HG03520 (cell line): ENCODE measurements at regions not wholly inside any gene's neighbourhood (a gene's known extent, or its start where the extent isn't known, plus 50 kb on each side); places are given as distances from the start of the nearest gene placed in this dataset.

Experiments used
- ATAC-seq: cut with Tn5 transposase; IDR thresholded peaks from one replicate; pipeline ENCODE4 v1.9.1; 2021; ENCODE audit warnings: mild to moderate bottlenecking, moderate library complexity; ENCODE audit not compliant: unreplicated experiment

DNA sequence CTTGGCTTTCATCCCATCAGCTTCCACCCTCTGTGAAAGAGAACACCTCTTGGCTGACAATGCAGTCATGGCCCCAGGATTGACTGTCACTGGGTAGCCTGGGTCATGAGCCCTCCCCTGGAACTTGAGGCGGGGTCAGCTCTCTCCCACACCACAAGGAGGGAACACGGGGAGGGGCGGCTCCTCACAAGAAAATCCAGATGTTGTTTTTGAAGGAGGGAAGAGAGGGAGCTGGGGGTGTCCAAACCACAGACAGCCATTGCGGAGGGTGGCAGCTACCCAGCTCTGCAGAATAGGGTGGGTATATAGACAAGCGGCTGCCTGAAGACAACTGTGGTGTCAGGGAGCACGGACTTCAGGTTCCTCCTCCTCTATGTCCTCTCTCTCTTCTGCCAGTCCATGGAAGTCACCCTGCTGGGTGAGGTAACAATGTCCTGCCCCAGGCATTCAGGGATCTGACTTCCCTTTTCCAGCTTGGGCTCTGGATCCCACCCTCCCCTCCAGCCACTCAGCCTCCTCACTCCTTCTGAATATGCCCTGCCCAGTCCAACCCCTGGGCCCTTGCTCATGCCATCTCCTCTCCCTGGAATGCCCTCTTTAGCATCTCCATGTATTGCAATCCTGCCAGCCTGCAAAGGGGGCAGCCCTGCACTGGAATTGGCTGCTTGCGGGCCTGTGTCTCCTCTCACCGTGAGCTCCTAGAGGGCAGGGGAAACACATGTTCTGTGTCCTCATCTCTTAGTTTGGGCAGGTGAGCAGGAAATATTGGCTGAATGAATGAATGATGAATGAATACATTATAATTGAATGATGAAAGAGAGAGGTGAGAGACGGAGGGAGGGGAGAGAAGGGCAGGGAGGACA is 60.9 kb upstream of the RUNX3 start:
- ATAC-seq, result no peak

DNA sequence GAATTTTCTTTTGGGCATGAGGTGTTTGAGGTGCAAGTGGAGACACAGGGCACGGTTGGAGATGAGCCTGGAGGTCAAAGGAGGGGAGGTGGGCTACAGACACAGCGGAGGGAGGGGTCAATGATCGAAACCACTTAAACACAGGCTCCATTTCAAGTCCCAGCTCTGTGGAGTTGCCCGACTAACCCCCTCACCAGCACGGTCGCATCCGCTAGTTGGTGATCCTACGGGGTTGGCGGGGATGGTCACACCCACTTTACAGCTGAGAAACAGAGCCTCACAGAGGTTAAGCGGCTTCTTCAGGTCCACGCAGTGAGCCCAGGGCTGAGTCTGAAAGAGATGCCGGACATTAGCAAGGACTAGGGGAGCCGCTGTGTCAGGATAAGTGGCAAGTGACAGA is 60.1 kb upstream of the RUNX3 start:
- ATAC-seq, result no peak

DNA sequence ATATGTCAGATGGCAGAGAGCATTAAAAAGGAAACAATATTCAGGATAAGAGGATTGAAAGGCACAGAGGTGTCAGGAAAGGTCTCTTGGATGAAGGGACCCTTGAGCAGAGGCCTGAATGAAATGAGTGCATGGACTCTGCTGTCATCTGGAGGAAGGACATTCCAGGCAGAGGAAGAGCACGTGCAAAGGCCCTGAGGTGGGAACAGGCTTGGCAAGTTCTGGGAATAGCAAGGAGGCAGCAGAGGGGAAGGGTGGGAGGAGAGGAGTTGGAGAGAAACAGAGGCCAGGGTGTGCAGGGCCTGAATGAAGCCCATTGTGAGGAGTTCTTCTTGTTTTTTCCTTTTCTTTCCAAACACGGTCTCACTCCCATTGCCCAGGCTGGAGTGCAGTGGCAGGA is 59.0 kb upstream of the RUNX3 start:
- ATAC-seq, result no peak

DNA sequence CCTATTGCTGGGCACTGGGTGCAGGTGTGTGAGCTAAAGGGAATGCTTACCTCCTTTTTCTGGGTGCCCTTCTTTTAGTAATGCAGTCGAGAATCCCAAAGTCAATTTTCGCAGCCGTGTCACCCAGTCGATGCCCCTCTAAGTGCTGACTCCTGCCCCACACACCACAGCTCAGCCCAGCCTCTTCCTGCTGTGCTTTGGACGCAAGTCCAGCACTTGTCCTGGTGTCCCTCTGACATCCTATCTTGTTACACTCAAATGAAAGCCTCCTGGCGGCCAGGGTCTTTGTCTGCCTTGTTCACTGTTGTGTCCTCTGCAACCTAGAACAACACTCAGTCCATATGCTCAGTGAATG is 58.5 kb upstream of the RUNX3 start:
- ATAC-seq, result no peak

DNA sequence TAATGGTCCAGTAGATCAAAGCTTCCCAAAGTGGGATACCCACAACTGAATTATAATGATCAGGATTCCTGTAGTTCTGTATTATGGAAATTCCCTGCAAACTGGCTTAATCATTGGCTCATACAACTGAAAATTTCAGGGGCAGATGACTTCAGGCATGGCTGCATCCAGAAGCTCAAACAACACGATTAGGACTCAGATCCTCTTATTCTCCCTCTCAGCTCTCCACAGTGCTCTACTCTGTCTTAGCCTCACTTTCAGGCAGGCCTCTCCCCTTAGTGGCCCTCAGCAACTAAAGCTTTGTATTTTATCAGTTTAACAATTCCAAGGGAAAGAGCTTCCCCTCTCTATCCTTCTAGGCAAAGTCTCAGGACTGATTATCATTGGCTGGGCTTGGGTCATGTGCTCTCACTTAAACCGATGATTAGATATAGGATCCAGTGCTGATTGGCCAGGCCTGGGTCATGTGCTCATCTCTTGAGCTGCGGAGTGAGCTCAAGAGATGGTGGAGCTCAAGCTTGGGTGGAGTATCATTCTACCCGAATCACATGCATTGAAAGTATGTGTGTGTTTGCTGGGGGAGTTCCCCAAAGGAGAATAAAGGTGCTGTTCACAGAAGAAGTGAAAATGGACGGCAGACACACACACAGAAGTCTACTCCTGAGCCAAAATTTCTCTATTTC is 57.9 kb upstream of the RUNX3 start:
- no peak for ATAC-seq

DNA sequence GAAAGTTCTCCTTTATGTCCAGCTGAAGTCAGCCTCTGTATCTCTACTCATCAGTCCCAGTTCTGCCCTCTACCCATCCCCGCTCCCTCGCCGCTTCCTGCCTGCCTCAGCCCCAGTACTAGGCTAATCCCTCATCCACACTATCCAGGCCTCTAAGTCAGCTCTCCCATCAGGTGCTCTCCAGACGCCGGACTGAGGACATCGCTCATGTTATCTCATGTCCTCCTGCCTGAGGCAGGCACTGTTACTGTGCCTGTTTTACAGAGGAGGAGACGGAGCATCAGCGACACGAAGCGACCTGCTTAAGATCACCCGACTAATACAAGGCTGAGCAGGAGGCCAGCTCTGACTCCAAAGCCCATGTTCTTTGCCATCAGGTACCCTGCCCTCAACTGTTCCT is 57.3 kb upstream of the RUNX3 start:
- ATAC-seq, result no peak

DNA sequence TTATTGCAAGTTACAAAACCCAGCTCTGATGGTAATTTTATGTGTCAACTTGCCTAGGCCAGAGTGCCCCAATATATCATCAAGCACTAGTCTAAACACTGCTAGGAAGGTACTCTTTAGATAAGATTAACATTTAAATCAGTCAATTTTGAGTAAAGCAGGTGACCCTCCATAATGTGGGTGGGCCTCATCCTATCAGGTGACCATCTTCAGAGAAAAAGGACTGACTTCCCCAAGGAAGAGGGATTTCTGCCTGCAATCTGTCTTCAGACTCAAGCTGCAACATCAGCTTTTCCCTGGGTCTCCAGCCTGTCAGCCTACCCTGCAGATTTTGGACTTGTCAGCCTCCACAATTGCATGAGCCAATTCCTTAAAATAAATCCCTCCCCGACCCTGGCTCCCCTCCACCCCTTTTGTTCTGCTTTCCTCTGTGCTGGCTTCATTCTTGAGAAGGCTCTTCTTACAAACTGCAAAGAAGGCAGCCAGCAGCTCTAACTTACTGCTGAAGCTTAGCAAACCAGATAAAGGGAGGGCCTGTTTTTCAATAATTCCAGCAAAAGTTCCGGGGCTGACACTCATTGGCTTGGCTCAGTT is 56.4 kb upstream of the RUNX3 start:
- ATAC-seq, result no peak

DNA sequence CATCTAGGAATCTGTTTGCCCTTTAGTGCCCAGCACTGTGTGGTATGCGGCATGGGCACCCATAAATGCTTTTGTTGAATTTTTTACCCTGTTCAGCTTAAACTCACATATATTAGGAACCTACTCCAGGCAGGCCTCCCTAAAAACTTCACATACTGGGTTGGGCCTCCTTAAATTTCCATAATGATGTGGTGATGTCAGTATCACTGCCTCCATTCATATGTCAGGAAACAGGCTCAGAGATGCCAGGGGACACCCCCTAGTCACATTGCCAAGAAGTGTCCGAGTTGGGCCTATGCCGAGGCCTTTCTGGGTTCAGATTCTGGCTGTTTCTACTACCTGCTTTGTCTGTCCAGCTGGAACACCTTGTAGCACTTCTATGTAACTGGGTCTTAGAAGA is 55.7 kb upstream of the RUNX3 start:
- no peak for ATAC-seq

DNA sequence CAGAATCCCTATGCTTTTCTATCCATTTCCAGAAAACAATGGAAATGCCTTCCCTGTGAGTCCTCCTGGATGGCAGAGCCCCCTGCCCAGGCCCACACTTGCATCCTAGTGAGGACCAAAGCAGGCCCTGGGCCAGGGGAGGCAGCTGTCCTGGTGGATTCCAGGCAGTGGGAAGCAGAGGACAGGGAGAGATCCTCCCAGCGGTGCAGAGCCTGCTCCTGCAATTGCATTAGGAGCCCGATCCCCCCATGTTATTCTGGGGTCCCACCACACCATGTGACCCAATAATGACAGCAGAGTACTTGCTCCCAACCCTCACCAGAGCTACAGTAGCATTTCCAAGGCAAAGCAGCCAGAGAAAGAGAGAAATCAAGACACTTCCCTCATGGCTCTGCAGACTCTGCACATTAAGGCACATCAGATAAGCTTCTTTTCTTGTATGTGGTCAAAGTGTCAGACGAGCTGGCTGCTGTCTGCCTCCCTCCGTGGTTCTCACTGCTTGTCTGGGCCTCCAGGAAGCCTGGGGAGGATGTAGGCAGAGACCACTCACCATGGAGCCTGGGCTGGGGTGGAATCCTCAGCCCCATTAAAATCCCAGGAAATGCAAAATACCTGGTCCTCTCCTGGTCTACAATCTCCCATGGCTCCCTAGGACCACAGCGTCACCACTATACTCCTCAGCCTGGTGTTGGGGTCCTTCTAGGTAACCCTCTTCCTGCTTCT is 54.9 kb upstream of the RUNX3 start:
- ATAC-seq, result no peak

DNA sequence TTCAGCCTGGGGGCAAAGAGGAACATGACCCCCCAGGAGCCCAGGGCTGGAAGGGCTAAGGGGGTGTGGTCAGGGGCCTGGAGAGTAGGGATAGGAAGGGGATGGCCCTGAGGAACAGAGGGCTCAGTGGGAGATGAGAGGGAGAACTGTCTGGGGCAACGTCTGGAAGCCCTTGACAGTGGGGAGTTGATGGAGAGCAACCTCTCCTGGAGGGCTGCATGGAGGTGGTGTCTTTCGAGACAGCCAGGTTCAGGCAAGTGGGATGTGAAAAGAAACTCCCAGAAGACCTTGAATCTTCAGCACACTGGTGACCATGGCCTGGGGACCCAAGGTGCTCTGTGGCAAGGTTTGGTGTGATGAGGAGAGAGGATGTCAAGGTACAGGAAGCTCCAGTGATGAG is 54.2 kb upstream of the RUNX3 start:
- no peak for ATAC-seq

DNA sequence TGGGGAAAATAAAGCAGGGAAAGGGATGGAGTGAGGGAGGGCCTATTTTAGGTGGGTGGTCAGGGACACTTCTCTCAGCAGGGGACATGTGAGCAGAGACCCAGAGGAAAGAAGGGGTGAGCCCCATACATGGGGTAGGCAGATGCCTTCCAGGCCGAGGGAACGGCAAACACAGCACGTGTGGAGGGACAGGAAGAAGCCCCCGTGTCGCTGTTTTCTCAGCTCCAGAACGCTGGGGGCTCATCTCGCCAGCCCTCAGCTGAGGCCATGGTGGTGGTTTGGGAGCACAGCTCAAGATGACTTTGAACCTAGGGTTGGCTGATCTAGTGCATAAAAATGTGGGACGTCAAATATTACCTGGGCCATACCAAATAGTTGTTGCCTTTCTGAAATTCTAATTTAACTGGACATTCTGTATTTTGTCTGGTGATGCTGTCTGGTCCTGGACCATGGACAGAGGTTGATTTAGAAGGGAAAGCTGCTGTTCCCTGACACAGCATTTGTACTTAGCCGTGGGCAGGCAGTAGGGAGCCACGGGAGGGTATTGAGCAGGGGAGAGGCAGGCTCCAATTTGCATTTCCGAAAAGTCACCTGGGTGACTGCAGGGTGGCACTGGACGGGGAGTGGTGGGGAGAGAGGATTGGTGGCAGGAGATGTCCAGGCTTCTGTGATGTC is 53.1 kb upstream of the RUNX3 start:
- ATAC-seq, result no peak

DNA sequence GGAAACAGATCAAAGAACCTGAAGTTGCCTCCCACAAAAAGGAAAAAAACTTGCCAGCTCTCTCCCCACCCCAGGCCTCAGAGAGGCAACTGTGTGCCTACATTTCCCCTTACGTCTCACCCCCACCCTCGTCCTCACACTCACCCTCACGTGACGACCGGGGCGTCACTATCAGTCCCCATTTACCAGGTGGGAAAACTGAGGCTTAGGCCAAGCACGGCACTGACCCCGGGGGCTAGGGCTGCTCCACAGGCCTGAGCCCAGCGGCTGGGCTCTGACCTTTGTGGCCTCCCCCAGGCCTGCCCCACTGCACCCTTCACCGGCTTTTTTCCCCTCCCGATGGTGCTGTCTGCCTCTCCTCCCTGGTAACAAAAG is 51.5 kb upstream of the RUNX3 start:
- ATAC-seq, result no peak

DNA sequence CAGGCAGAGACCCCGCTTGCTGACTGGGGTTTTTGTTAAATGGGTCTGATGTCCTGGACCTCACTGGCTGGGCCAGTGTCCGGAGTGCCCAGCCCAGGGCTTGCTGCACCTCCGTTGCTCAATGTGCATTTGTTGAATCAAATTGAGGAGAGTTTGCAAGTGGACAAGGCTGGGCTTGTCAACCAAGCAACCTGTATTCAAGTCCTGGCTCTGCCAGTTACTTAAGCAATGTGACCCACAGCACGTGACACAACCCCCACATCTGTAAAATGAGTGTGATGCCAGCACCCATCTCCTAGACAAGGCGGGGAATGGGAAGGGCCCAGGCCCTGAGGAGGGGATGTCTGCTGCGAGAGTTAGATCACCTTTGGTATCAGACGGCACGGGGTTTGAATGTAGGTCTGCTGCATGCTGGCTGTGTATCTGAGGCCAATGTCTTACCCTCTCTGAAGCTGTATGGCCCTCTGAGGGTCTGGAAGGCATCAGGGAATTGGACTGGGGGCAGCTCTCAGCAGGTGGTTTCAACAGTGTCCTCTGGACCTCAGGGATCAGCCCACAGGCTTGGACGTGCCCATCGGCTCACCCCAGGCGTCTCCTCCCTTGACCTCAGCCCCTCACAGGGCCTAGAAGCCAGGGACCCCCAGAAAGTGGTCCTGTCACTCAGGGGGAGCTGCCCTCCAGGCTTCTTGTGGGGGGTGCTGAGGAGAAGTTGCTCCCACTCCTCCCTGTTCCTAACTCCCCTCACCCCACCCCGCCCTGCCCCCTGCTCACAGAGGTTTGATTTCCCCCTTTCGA is 51.0 kb upstream of the RUNX3 start:
- ATAC-seq, result no peak
